Omental fat pad (tissue), 3 donors: ENCODE measurements at regions not wholly inside any gene's neighbourhood (a gene's known extent, or its start where the extent isn't known, plus 50 kb on each side); places are given as distances from the start of the nearest gene placed in this dataset.

Experiments used
- ATAC-seq: fragments of 150-250 bp; one replicate; pipeline ENCODE4 v1.9.1; 2016; ENCODE audit warnings: mild to moderate bottlenecking, moderate library complexity; ENCODE audit not compliant: low FRiP score
- DNase-seq: peaks from one replicate; pipeline ENCODE4 v3.0.0-alpha.2; 2019; ENCODE audit warnings: low spot score
- TF ChIP-seq, protein P1 (sequence below), 3 donors: fragments of 450-650 bp; IDR thresholded peaks; one replicate each; pipeline ENCODE4 v1.5.1; 2016 to 2017; ENCODE audit warnings: antibody characterized with exemption in 3 of 3, mild to moderate bottlenecking in 3 of 3, moderate library complexity in 2 of 3

DNA sequence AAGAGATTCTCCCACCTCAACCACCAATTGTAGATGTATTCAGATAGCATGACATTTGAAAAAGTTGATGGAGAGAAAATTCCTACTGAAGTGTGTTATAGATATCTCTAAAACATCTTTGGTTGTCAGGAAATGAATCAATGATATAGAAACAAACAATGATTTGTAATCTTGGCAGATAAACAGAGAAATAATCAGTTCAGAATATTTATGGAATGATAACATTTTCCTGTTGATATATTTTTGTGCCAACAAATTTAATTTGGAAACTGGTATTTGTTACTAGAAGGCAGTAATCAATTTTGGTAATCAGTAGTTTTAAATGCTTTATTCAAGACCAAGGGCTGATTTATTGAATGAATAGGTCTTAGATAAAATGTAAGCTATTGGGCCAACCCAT is 695.6 kb downstream of the USP25 start:
- ATAC-seq = no peak
- DNase-seq = no peak

DNA sequence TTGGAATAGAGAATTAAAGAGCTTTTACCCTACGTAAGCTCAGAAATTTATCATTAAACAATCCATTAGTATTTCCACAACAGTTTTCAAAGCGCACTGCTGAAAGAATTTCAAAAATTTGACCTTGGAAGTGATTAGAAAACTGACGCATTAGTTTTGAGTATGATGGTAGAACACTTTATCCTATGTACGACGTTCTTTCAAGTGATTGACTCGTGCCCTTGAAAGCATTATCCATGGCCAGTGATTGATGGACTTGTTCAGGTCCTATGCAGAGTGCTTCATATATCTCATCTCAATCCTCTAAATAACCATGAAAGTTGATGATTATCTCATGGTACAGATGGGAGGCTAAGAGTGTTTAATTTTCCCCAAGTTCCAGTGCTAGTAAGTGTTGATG is 697.2 kb downstream of the USP25 start:
- no peak for ATAC-seq
- no peak for DNase-seq
- TF ChIP-seq, protein P1, sequence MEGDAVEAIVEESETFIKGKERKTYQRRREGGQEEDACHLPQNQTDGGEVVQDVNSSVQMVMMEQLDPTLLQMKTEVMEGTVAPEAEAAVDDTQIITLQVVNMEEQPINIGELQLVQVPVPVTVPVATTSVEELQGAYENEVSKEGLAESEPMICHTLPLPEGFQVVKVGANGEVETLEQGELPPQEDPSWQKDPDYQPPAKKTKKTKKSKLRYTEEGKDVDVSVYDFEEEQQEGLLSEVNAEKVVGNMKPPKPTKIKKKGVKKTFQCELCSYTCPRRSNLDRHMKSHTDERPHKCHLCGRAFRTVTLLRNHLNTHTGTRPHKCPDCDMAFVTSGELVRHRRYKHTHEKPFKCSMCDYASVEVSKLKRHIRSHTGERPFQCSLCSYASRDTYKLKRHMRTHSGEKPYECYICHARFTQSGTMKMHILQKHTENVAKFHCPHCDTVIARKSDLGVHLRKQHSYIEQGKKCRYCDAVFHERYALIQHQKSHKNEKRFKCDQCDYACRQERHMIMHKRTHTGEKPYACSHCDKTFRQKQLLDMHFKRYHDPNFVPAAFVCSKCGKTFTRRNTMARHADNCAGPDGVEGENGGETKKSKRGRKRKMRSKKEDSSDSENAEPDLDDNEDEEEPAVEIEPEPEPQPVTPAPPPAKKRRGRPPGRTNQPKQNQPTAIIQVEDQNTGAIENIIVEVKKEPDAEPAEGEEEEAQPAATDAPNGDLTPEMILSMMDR (IDR thresholded peaks at IDR 0.05) = no peak

More for the DNA sequence above, 695.6 kb downstream of the USP25 start:
- TF ChIP-seq, protein P1 (IDR thresholded peaks at IDR 0.05) = no peak

DNA sequence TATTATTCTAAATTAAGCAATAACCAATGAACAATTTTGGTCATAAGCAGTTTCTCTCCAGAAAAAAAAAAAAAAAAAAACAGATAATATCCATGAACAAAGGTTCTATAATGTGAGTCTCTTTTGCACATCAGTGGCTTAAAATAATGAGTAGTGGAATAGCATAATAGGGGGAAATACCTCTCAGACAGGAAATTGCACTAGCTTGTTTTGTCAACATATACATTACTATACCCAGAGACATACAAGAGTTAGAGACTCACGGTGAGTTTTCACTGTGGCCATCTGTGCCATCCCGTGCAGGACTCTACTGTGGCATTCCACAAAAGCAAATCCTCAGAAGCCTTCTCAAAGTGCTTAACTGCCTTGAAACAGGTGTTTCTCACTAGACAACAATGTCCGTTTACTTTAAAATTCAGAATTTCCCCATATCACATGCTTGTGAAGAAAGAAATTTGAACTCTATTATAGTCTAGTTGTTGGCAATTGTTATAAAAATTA is 697.9 kb downstream of the USP25 start:
- DNase-seq (no peak), ATAC-seq (no peak)
- TF ChIP-seq, protein P1 (IDR thresholded peaks at IDR 0.05) = no peak

DNA sequence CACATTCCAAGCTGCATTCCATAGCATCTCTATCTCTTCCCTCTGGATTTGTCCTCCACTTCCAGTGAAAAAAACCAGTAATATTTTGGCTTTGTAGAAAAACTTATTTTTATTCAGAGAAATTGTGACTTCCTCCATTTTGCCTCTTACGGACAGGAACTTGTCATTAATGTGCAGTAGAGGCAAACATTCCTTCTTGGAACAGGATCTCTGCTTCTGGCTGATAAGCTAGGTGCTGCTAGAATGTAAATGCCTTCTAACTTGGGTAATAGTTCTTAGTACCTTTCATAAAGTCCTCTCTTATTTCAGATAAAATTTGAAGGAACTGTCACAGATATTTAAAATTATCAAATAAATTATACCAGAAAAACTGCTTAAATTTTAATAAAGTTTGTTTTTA is 707.8 kb downstream of the USP25 start:
- ATAC-seq (no peak), DNase-seq (no peak)
- TF ChIP-seq, protein P1 (IDR thresholded peaks at IDR 0.05) = no peak

DNA sequence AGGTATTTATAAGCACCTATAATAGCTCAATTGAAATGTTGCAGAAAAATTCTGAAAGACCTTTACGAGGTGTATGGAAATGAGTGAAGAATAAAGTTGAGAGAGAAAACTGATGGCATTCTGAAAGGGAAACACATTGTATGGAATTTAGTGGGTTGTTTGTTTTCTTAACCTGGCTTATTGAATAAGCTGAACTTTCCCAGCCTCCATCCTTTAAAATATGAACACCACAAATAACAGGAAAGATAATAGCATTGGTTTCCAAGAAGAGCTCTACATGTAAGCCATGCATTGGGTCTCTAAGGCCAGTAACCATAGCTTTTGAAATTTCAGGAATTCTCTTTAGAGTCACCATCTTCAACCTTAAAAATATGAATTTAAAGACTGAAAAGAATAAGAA is 709.0 kb downstream of the USP25 start:
- no peak for DNase-seq
- no peak for ATAC-seq
- TF ChIP-seq, protein P1 (IDR thresholded peaks at IDR 0.05) = no peak

DNA sequence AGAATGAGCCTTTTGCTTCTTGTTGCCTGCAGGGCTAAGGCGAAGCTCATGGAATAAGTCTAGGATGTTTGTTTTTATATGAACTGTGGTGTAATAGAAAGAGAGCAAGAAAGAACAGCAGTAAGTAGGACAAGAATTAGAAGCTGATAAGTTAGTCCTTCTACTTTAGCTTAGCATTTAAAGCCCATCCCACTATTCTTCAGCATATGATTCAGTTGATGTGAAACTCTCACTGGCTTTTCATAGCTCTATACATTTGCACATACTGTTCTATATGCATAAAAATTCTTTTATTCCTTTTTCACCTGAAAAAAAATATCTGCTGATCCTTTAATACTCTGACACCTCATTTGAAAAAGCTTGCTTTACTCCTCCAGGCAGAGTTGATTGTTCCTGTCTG is 712.0 kb downstream of the USP25 start:
- no peak for DNase-seq
- ATAC-seq = no peak
- TF ChIP-seq, protein P1 (IDR thresholded peaks at IDR 0.05) = no peak

DNA sequence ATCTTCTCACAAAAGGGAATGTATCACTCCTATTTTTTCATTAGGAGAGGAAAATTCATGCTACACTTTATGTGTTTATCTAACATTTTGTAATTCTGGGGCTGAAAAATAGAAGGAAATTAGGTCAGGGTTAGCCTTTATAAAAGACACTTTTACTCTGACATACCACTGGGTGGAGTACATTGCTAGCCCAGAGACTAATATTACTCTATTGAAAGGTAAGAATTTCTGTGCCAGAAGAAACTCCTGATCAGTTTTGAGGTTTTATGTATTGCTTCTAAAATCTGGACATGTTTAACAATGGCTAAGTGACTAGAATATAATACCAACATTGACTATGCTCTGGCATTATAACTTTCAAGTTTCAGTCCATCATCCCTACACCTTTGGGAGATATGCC is 724.6 kb downstream of the USP25 start:
- TF ChIP-seq, protein P1 (IDR thresholded peaks at IDR 0.05) = no peak
- ATAC-seq = no peak
- DNase-seq = no peak
